Mesodermal cell (in vitro differentiated cells): ENCODE measurements at regions not wholly inside any gene's neighbourhood (a gene's known extent, or its start where the extent isn't known, plus 50 kb on each side); places are given as distances from the start of the nearest gene placed in this dataset.

ENCODE experiments used
- H3K27ac ChIP-seq: 2 replicates; pipeline ENCODE4 v1.7.0; 2013; ENCODE audit warnings: mild to moderate bottlenecking, low read depth, low read length, moderate library complexity; ENCODE audit not compliant: severe bottlenecking
- H3K36me3 ChIP-seq: 2 replicates; pipeline ENCODE4 v1.7.1; 2013; ENCODE audit warnings: mild to moderate bottlenecking, low read length, moderate library complexity; ENCODE audit not compliant: control insufficient read depth, insufficient read depth
- H3K4me1 ChIP-seq: one replicate; pipeline ENCODE4 v1.7.1; 2013; ENCODE audit warnings: mild to moderate bottlenecking, low read length; ENCODE audit not compliant: insufficient read depth, control insufficient read depth, poor library complexity, severe bottlenecking
- H3K4me3 ChIP-seq: 2 replicates; pipeline ENCODE4 v1.7.0; 2013; ENCODE audit warnings: low read length, control low read depth, mild to moderate bottlenecking; ENCODE audit not compliant: insufficient read depth, poor library complexity, severe bottlenecking; ENCODE audit errors: extremely low read depth
- H3K9me3 ChIP-seq: 2 replicates; pipeline ENCODE4 v1.7.1; 2013; ENCODE audit warnings: mild to moderate bottlenecking, low read length, moderate library complexity; ENCODE audit not compliant: control insufficient read depth
- WGBS, 2 experiments: methylation state at CpG; one replicate each; pipeline ENCODE4 v1.1.5; 2013; ENCODE audit warnings: missing lambda C conversion rate in 2 of 2; ENCODE audit not compliant: insufficient coverage in 2 of 2; 5-methylcytosine and 5-hydroxymethylcytosine counted together

- Histone ChIP-seq H3K9me3 (no peaks in the 10 kb centered on the region), H3K4me1 (no peaks in the 10 kb centered on the region), H3K4me3 (no peak overlapping the region), H3K27ac (no peak overlapping the region), H3K36me3 (no peaks in the 10 kb centered on the region)
- 75 to 100% methylated on average over 1 to 3 of the region's 4 CpGs for WGBS, 2 experiments
Measured at GRCh38 chr2:40639320-40639719, 187.4 kb upstream of the SLC8A1 start.

GRCh38 chr2:40642237-40642636 is 190.3 kb upstream of the SLC8A1 start:
- Histone ChIP-seq H3K4me3 (no peak overlapping the region), H3K9me3 (no peaks in the 10 kb centered on the region), H3K27ac (no peak overlapping the region), H3K36me3 (no peaks in the 10 kb centered on the region), H3K4me1 (no peaks in the 10 kb centered on the region)
- WGBS, 2 experiments: no CpG with 5 or more reads among the region's 1 CpG

DNA sequence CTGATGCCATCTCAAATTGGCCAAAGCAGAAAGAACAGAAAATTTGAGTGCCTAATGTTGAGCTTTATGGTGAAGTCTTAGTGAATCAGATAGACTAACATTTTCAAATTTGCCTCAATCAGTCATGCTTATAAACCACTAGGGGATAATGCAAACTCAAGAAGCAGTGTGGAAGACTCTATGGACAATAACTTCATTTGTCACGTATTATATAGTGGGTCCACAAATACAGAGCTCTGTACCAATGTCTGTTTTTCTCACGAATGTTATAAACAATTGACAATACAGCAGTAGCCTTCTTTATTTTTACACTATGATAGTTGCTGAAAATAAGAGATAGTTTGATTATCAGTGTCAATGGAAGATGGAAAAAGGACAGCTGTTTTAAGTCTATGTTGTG is 190.8 kb upstream of the SLC8A1 start:
- 100% methylated on average over 1 of the region's 2 CpGs; no CpG with 5 or more reads in 1 of the 2 experiments for WGBS, 2 experiments
- H3K4me3 ChIP-seq: no peak overlapping the region
- H3K9me3 ChIP-seq: no peaks in the 10 kb centered on the region
- no peak overlapping the region for H3K27ac ChIP-seq
- H3K36me3 ChIP-seq: no peaks in the 10 kb centered on the region
- no peaks in the 10 kb centered on the region for H3K4me1 ChIP-seq

- H3K4me3 ChIP-seq: no peak overlapping the region
Measured at GRCh38 chr2:40646642-40647041, 194.8 kb upstream of the SLC8A1 start.

GRCh38 chr2:40652155-40652554 is 200.3 kb upstream of the SLC8A1 start:
- no peak overlapping the region for H3K4me3 ChIP-seq
- no peaks in the 10 kb centered on the region for H3K4me1 ChIP-seq
- no peak overlapping the region for H3K27ac ChIP-seq
- H3K9me3 ChIP-seq: no peaks in the 10 kb centered on the region
- H3K36me3 ChIP-seq: no peaks in the 10 kb centered on the region
- 90% methylated on average over 2 of the region's 5 CpGs; no CpG with 5 or more reads in 1 of the 2 experiments for WGBS, 2 experiments

More at GRCh38 chr2:40646642-40647041, 194.8 kb upstream of the SLC8A1 start:
- Histone ChIP-seq H3K36me3 (no peaks in the 10 kb centered on the region), H3K27ac (no peak overlapping the region), H3K9me3 (no peaks in the 10 kb centered on the region), H3K4me1 (no peaks in the 10 kb centered on the region)
- WGBS, 2 experiments: no CpG with 5 or more reads among the region's 2 CpGs

DNA sequence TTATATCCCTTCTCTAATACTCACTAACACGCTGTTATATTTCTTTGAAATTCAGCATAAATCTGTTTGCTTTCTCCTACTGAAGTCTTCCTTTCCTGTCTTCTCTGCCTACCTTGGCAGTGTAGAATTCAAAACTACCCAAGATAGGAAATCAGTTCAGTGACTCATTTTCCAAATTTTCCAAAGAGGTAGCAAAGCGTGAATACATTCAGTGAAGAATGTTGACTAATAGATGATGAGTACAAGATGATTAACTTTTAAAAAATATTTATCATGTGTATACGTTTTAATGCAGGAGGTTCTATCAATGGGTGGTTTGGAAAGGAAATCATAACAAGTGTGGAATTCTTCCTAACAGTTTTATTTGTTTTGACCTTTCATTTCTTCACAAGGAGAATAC is 201.9 kb upstream of the SLC8A1 start:
- no peak overlapping the region for H3K4me3 ChIP-seq
- no peak overlapping the region for H3K27ac ChIP-seq
- WGBS, 2 experiments: 88 to 100% methylated on average over 1 of the region's 3 CpGs
- no peaks in the 10 kb centered on the region for H3K4me1 ChIP-seq
- H3K9me3 ChIP-seq: no peaks in the 10 kb centered on the region
- no peaks in the 10 kb centered on the region for H3K36me3 ChIP-seq

- no peaks in the 10 kb centered on the region for H3K9me3 ChIP-seq
- no peak overlapping the region for H3K27ac ChIP-seq
Measured at GRCh38 chr2:40654346-40654745, 202.5 kb upstream of the SLC8A1 start.

GRCh38 chr2:40658941-40659340 is 207.1 kb upstream of the SLC8A1 start:
- no CpG with 5 or more reads among the region's 1 CpG for WGBS, 2 experiments

More at GRCh38 chr2:40654346-40654745, 202.5 kb upstream of the SLC8A1 start:
- WGBS, 2 experiments: no CpG with 5 or more reads among the region's 1 CpG
- H3K4me3 ChIP-seq: no peak overlapping the region
- no peaks in the 10 kb centered on the region for H3K36me3 ChIP-seq
- no peaks in the 10 kb centered on the region for H3K4me1 ChIP-seq

GRCh38 chr2:40665493-40666232 is 213.8 kb upstream of the SLC8A1 start:
- Histone ChIP-seq H3K27ac (no peak overlapping the region), H3K4me3 (no peak overlapping the region), H3K36me3 (no peaks in the 10 kb centered on the region), H3K9me3 (no peaks in the 10 kb centered on the region), H3K4me1 (no peaks in the 10 kb centered on the region)
- no CpG with 5 or more reads among the region's 3 CpGs for WGBS, 2 experiments

More at GRCh38 chr2:40658941-40659340, 207.1 kb upstream of the SLC8A1 start:
- H3K4me1 ChIP-seq: no peaks in the 10 kb centered on the region
- H3K27ac ChIP-seq: no peak overlapping the region
- H3K36me3 ChIP-seq: no peaks in the 10 kb centered on the region
- no peaks in the 10 kb centered on the region for H3K9me3 ChIP-seq
- H3K4me3 ChIP-seq: no peak overlapping the region

DNA sequence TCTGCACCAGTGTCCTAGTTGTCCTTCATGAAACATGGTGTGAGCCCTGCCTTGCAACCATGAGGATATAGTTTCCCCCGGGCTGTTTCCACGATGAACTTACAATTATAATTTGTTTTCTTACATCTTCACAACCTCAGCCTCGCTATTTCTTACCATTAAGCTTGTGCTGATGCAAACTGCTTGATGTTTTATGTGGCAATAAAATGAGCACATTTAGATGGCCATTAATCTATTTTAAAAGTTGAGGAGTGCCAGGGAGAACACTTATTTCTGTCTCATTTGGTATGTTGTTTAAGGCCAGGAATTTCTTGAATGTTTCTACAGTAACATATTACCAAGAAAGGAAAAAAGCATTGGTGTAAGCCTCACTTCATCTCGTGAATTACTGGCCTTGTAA is 214.5 kb upstream of the SLC8A1 start:
- Histone ChIP-seq H3K36me3 (no peaks in the 10 kb centered on the region), H3K4me3 (no peak overlapping the region), H3K9me3 (no peaks in the 10 kb centered on the region), H3K4me1 (no peaks in the 10 kb centered on the region), H3K27ac (no peak overlapping the region)
- WGBS, 2 experiments: 100% methylated on average over 1 of the region's 4 CpGs; no CpG with 5 or more reads in 1 of the 2 experiments

DNA sequence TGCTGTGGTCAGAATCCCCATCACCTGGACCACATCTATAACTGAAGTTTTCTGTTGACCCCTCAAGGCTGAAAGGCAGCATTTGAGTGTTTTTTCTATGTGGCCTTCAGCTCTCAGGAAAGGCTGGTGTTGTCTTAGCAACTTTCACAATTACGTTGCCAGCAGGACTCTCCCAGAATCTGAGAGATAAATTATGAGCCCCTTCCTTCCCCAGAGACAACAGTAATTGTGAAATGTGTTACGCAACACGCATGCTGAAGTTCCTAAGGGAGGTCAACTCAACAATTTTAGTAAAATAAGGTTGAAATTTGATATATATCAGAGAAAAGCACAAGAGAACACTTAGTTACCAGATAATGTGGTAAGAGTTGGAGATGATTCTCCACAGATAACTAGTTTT is 216.5 kb upstream of the SLC8A1 start:
- WGBS, 2 experiments: no CpG with 5 or more reads among the region's 3 CpGs

More for the DNA sequence above, 216.5 kb upstream of the SLC8A1 start:
- no peaks in the 10 kb centered on the region for H3K4me1 ChIP-seq
- H3K36me3 ChIP-seq: no peaks in the 10 kb centered on the region
- no peak overlapping the region for H3K27ac ChIP-seq
- H3K9me3 ChIP-seq: no peaks in the 10 kb centered on the region
- H3K4me3 ChIP-seq: no peak overlapping the region
